ENCODE measurements at regions not wholly inside any gene's neighbourhood (a gene's known extent, or its start where the extent isn't known, plus 50 kb on each side); places are given as distances from the start of the nearest gene placed in this dataset.

GRCh38 chr16:64313726-64314125 lies 808.1 kb downstream of the CDH11 start:
- FAIRE-seq, result no peak

GRCh38 chr16:64312980-64313379 lies 808.9 kb downstream of the CDH11 start:
- no peak for TF ChIP-seq CTCF (IDR thresholded peaks at IDR 0.05; ENCODE audit: insufficient read depth, low read length, severe bottlenecking)
- FAIRE-seq (peak; percentile 52), DNase-seq (ENCODE audit: low read depth) (no peak)
- no peak overlapping the region for H3K4me3 ChIP-seq (ENCODE audit: low read depth, low read length)
- H3K36me3 ChIP-seq (ENCODE audit: control insufficient read depth, insufficient read depth, low read length), result no peaks in the 10 kb centered on the region
- peaks cover 1% of the 10 kb centered on the region for H3K27me3 ChIP-seq (ENCODE audit: control insufficient read depth, insufficient read depth, low read length)

More at GRCh38 chr16:64313726-64314125, 808.1 kb downstream of the CDH11 start:
- H3K36me3 ChIP-seq (ENCODE audit: control insufficient read depth, insufficient read depth, low read length), result no peaks in the 10 kb centered on the region
- no peak overlapping the region for H3K4me3 ChIP-seq (ENCODE audit: low read depth, low read length)
- TF ChIP-seq CTCF (IDR thresholded peaks at IDR 0.05; ENCODE audit: insufficient read depth, low read length, severe bottlenecking), result no peak
- peaks cover 1% of the 10 kb centered on the region for H3K27me3 ChIP-seq (ENCODE audit: control insufficient read depth, insufficient read depth, low read length)
- DNase-seq (ENCODE audit: low read depth), result no peak

GRCh38 chr16:64312292-64312691 lies 809.6 kb downstream of the CDH11 start:
- FAIRE-seq, result no peak

GRCh38 chr16:64311241-64311640 lies 810.6 kb downstream of the CDH11 start:
- DNase-seq (ENCODE audit: low read depth) (peak; percentile 20), FAIRE-seq (no peak)
- Histone ChIP-seq H3K36me3 (ENCODE audit: control insufficient read depth, insufficient read depth, low read length) (no peaks in the 10 kb centered on the region), H3K27me3 (ENCODE audit: control insufficient read depth, insufficient read depth, low read length) (peaks cover 1% of the 10 kb centered on the region), H3K4me3 (ENCODE audit: low read depth, low read length) (no peak overlapping the region)
- TF ChIP-seq CTCF (IDR thresholded peaks at IDR 0.05; ENCODE audit: insufficient read depth, low read length, severe bottlenecking), result no peak

More at GRCh38 chr16:64312292-64312691, 809.6 kb downstream of the CDH11 start:
- Histone ChIP-seq H3K27me3 (ENCODE audit: control insufficient read depth, insufficient read depth, low read length) (peaks cover 1% of the 10 kb centered on the region), H3K36me3 (ENCODE audit: control insufficient read depth, insufficient read depth, low read length) (no peaks in the 10 kb centered on the region), H3K4me3 (ENCODE audit: low read depth, low read length) (no peak overlapping the region)
- no peak for DNase-seq (ENCODE audit: low read depth)
- no peak for TF ChIP-seq CTCF (IDR thresholded peaks at IDR 0.05; ENCODE audit: insufficient read depth, low read length, severe bottlenecking)

- DNase-seq (ENCODE audit: low read depth), result no peak
- FAIRE-seq, result no peak
Measured at GRCh38 chr16:64309398-64310110, 812.3 kb downstream of the CDH11 start.

More at GRCh38 chr16:64309398-64310110, 812.3 kb downstream of the CDH11 start:
- H3K36me3 ChIP-seq (ENCODE audit: control insufficient read depth, insufficient read depth, low read length), result no peaks in the 10 kb centered on the region
- peaks cover 1% of the 10 kb centered on the region for H3K27me3 ChIP-seq (ENCODE audit: control insufficient read depth, insufficient read depth, low read length)
- no peak overlapping the region for H3K4me3 ChIP-seq (ENCODE audit: low read depth, low read length)
- no peak for TF ChIP-seq CTCF (IDR thresholded peaks at IDR 0.05; ENCODE audit: insufficient read depth, low read length, severe bottlenecking)

Measured in bronchial epithelial cell (primary cell).